Keratinocyte (primary cell): ENCODE measurements at regions not wholly inside any gene's neighbourhood (a gene's known extent, or its start where the extent isn't known, plus 50 kb on each side); places are given as distances from the start of the nearest gene placed in this dataset.

Source experiments
- CTCF ChIP-seq, 3 experiments: IDR thresholded peaks in 1 of 3; conservative IDR thresholded peaks in 1 of 3; optimal IDR thresholded peaks in 1 of 3; 2 replicates in 2 of 3; 3 replicates in 1 of 3; pipeline versions ENCODE3 to v1.5.1; 2011; ENCODE audit warnings: low read length in 3 of 3, mild to moderate bottlenecking in 3 of 3, moderate library complexity in 2 of 3, control low read depth in 1 of 3, inconsistent platforms in 1 of 3; ENCODE audit not compliant: insufficient read depth in 2 of 3; ENCODE audit errors: extremely low read depth in 1 of 3
- EZH2 ChIP-seq: IDR thresholded peaks from one replicate; pipeline ENCODE4 v1.6.1; 2012; ENCODE audit warnings: inconsistent platforms, mild to moderate bottlenecking, low read length, moderate library complexity

- TF ChIP-seq CTCF (optimal IDR thresholded peaks at IDR 0.05 in 1 of 3, IDR thresholded peaks at IDR 0.05 in 1 of 3, conservative IDR thresholded peaks at IDR 0.05 in 1 of 3; ENCODE audit: extremely low read depth in 1 of 3, insufficient read depth in 2 of 3, low read length in 3 of 3) (no peak), EZH2 (no peak)
These were observed 70.6 kb downstream of the C9orf50 start for GRCh38 chr9:129550199-129550839.
